Type B pancreatic cell (in vitro differentiated cells): ENCODE measurements at regions not wholly inside any gene's neighbourhood (a gene's known extent, or its start where the extent isn't known, plus 50 kb on each side); places are given as distances from the start of the nearest gene placed in this dataset.

Experiments
- DNase-seq: peaks from one replicate; pipeline ENCODE4 v3.0.0; 2021; ENCODE audit warnings: mixed read lengths; ENCODE audit not compliant: unreplicated experiment; ENCODE audit errors: extremely low spot score
- H3K27ac Mint-ChIP-seq: 2 replicates; pipeline ENCODE4 v1.8.0; 2021; ENCODE audit warnings: mild to moderate bottlenecking, mixed read lengths
- H3K27me3 Mint-ChIP-seq: 2 replicates; pipeline ENCODE4 v1.8.0; 2021; ENCODE audit warnings: mixed read lengths
- H3K36me3 Mint-ChIP-seq: 2 replicates; pipeline ENCODE4 v1.8.0; 2021; ENCODE audit warnings: mixed read lengths
- H3K4me1 Mint-ChIP-seq: one replicate; pipeline ENCODE4 v1.8.0; 2021; ENCODE audit warnings: mixed read lengths; ENCODE audit not compliant: unreplicated experiment
- H3K4me3 Mint-ChIP-seq: 2 replicates; pipeline ENCODE4 v1.8.0; 2021; ENCODE audit warnings: mild to moderate bottlenecking, mixed read lengths
- H3K9me3 Mint-ChIP-seq: 2 replicates; pipeline ENCODE4 v1.8.0; 2021; ENCODE audit warnings: mixed read lengths
- CTCF ChIP-seq: fragments of 200-600 bp; sonication (generic); conservative IDR thresholded peaks from 2 replicates; pipeline ENCODE4 v1.5.0; 2021; ENCODE audit warnings: antibody characterized with exemption, mild to moderate bottlenecking

GRCh38 chr7:94245500-94245899 is 149.2 kb upstream of the COL1A2 start:
- H3K27ac Mint-ChIP-seq, result no peak overlapping the region

GRCh38 chr7:94247970-94248369 is 146.7 kb upstream of the COL1A2 start:
- no peaks in the 10 kb centered on the region for H3K9me3 Mint-ChIP-seq
- no peak for TF ChIP-seq CTCF
- no peak overlapping the region for H3K27ac Mint-ChIP-seq
- H3K36me3 Mint-ChIP-seq, result no peaks in the 10 kb centered on the region
- no peak overlapping the region for H3K4me3 Mint-ChIP-seq
- peaks cover 4% of the 10 kb centered on the region for H3K27me3 Mint-ChIP-seq
- H3K4me1 Mint-ChIP-seq, result peaks cover 7% of the 10 kb centered on the region
- no peak for DNase-seq

More at GRCh38 chr7:94245500-94245899, 149.2 kb upstream of the COL1A2 start:
- H3K4me3 Mint-ChIP-seq, result no peak overlapping the region
- peaks cover 5% of the 10 kb centered on the region for H3K4me1 Mint-ChIP-seq
- no peaks in the 10 kb centered on the region for H3K36me3 Mint-ChIP-seq
- H3K27me3 Mint-ChIP-seq, result peaks cover 4% of the 10 kb centered on the region
- TF ChIP-seq CTCF, result no peak
- no peaks in the 10 kb centered on the region for H3K9me3 Mint-ChIP-seq
- no peak for DNase-seq

DNA sequence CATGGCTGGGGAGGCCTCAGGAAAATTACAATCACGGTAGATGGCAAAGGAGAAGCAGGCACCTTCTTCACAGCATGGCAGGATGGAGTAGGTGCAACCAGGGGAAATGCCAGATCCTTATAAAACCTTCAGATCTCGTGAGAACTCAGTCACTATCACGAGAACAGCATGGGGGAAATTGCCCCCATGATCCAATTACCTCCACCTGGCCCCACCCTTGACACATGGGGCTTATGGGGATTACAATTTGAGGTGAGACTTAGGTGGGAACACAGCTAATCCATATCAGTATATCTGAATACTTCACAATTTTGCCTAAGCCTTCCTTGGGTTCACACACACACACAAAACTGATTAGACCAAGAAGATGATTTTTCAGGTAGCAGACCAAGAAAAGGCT is 145.1 kb upstream of the COL1A2 start:
- Mint-ChIP-seq H3K36me3 (no peaks in the 10 kb centered on the region), H3K27ac (no peak overlapping the region)

GRCh38 chr7:94250124-94250523 is 144.6 kb upstream of the COL1A2 start:
- H3K36me3 Mint-ChIP-seq, result no peaks in the 10 kb centered on the region

More for the DNA sequence above, 145.1 kb upstream of the COL1A2 start:
- Mint-ChIP-seq H3K9me3 (no peaks in the 10 kb centered on the region), H3K27me3 (peaks cover 4% of the 10 kb centered on the region), H3K4me3 (no peak overlapping the region), H3K4me1 (peaks cover 7% of the 10 kb centered on the region)
- DNase-seq, result no peak
- TF ChIP-seq CTCF, result no peak

GRCh38 chr7:94250987-94251386 is 143.7 kb upstream of the COL1A2 start:
- TF ChIP-seq CTCF, result no peak
- no peak overlapping the region for H3K27ac Mint-ChIP-seq
- no peaks in the 10 kb centered on the region for H3K9me3 Mint-ChIP-seq
- peaks cover 7% of the 10 kb centered on the region for H3K27me3 Mint-ChIP-seq
- H3K36me3 Mint-ChIP-seq, result no peaks in the 10 kb centered on the region
- H3K4me1 Mint-ChIP-seq, result peaks cover 7% of the 10 kb centered on the region
- no peak for DNase-seq
- no peak overlapping the region for H3K4me3 Mint-ChIP-seq

More at GRCh38 chr7:94250124-94250523, 144.6 kb upstream of the COL1A2 start:
- Mint-ChIP-seq H3K27me3 (peaks cover 4% of the 10 kb centered on the region), H3K4me3 (no peak overlapping the region), H3K27ac (no peak overlapping the region), H3K9me3 (no peaks in the 10 kb centered on the region), H3K4me1 (peaks cover 7% of the 10 kb centered on the region)
- TF ChIP-seq CTCF, result no peak
- DNase-seq, result no peak

DNA sequence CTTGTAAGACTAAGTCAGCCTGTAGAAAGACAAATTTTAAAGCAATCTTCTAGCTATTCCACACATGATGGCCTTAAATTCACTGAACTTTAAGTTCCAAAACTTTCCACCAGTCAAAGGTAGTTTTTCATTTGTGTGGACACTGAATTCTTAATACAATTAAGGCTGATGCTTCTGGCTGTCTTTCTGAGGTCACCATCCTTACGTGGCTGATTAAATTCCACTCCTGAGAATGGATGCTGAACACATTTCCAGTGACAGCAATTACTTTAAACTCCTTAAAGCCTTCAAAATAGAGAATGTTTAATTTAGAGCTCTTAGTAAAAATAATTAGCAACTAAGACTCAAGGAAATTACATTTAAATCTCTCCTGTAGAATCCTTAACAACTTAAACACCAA is 142.6 kb upstream of the COL1A2 start:
- no peak overlapping the region for H3K4me3 Mint-ChIP-seq
- peaks cover 7% of the 10 kb centered on the region for H3K4me1 Mint-ChIP-seq
- H3K36me3 Mint-ChIP-seq, result no peaks in the 10 kb centered on the region
- no peaks in the 10 kb centered on the region for H3K9me3 Mint-ChIP-seq
- DNase-seq, result no peak
- H3K27ac Mint-ChIP-seq, result no peak overlapping the region
- peaks cover 7% of the 10 kb centered on the region for H3K27me3 Mint-ChIP-seq
- TF ChIP-seq CTCF, result no peak
